ENCODE measurements at regions not wholly inside any gene's neighbourhood (a gene's known extent, or its start where the extent isn't known, plus 50 kb on each side); places are given as distances from the start of the nearest gene placed in this dataset.
"Not testable (repeated sequence)": the region's sequence is repeated elsewhere in the genome, so short reads cannot be mapped to it uniquely, and the experiment has no call there.

- H2AFZ ChIP-seq (replicated peaks), result no peak overlapping the region
- no peaks in the 10 kb centered on the region for H3K36me3 ChIP-seq
- no peak overlapping the region for H3K9ac ChIP-seq
- no peak overlapping the region for H3K4me3 ChIP-seq
- no peaks in the 10 kb centered on the region for H3K9me3 ChIP-seq (ENCODE audit: low read depth)
- H3K36me3 Mint-ChIP-seq, result no peaks in the 10 kb centered on the region
- H3K4me2 ChIP-seq, result no peak overlapping the region
- H4K20me1 ChIP-seq (ENCODE audit: low read depth), result no peaks in the 10 kb centered on the region
- no peaks in the 10 kb centered on the region for H3K27me3 ChIP-seq
- peaks cover 2% of the 10 kb centered on the region for H3K27me3 Mint-ChIP-seq (ENCODE audit: insufficient read depth, low read depth)
- H3F3A ChIP-seq (ENCODE audit: low read depth), result no peaks in the 10 kb centered on the region
- no peak overlapping the region for H3K27ac ChIP-seq
- no peaks in the 10 kb centered on the region for H3K4me1 Mint-ChIP-seq
- H3K4me1 ChIP-seq, result no peaks in the 10 kb centered on the region
- no peak for DNase-seq (ENCODE audit: low spot score)
- no peak overlapping the region for H3K4me3 Mint-ChIP-seq
- no peak overlapping the region for H3K27ac Mint-ChIP-seq
- no peak for TF ChIP-seq CTCF (IDR thresholded peaks at IDR 0.05)
- TF ChIP-seq EZH2phosphoT487 (IDR thresholded peaks at IDR 0.05), result no peak
- no peak for TF ChIP-seq EZH2 (IDR thresholded peaks at IDR 0.05)
- no peaks in the 10 kb centered on the region for H3K79me2 ChIP-seq (ENCODE audit: low read depth)
- H3K9me3 Mint-ChIP-seq, result peaks cover 9% of the 10 kb centered on the region
Measured at GRCh38 chr13:87557788-87558187, 113.4 kb upstream of the SLITRK5 start.

- H3K36me3 ChIP-seq; H3K4me1 Mint-ChIP-seq; H3K27ac Mint-ChIP-seq; H3K79me2 ChIP-seq (ENCODE audit: low read depth); H2AFZ ChIP-seq (replicated peaks); H4K20me1 ChIP-seq (ENCODE audit: low read depth); H3K27me3 Mint-ChIP-seq (ENCODE audit: insufficient read depth, low read depth); H3K4me1 ChIP-seq; H3K36me3 Mint-ChIP-seq; H3K27ac ChIP-seq; H3K4me3 Mint-ChIP-seq; H3K4me2 ChIP-seq; H3K9me3 ChIP-seq (ENCODE audit: low read depth); H3K27me3 ChIP-seq; H3F3A ChIP-seq (ENCODE audit: low read depth); DNase-seq (ENCODE audit: low spot score); H3K9me3 Mint-ChIP-seq; H3K9ac ChIP-seq; H3K4me3 ChIP-seq: not testable (repeated sequence)
Measured at GRCh38 chr13:87561580-87561979, 109.6 kb upstream of the SLITRK5 start.

GRCh38 chr13:87570669-87571068, 100.5 kb upstream of the SLITRK5 start:
- DNase-seq (ENCODE audit: low spot score), result no peak
- H3K9ac ChIP-seq, result no peak overlapping the region
- H3K4me3 ChIP-seq, result no peak overlapping the region
- Mint-ChIP-seq H3K36me3 (no peaks in the 10 kb centered on the region), H3K27me3 (ENCODE audit: insufficient read depth, low read depth) (no peaks in the 10 kb centered on the region), H3K27ac (no peak overlapping the region), H3K4me1 (no peaks in the 10 kb centered on the region), H3K9me3 (no peaks in the 10 kb centered on the region), H3K4me3 (no peak overlapping the region)
- H3K4me1 ChIP-seq, result no peaks in the 10 kb centered on the region
- H3K27me3 ChIP-seq, result no peaks in the 10 kb centered on the region
- H2AFZ ChIP-seq (replicated peaks), result no peak overlapping the region
- H3F3A ChIP-seq (ENCODE audit: low read depth), result no peaks in the 10 kb centered on the region
- no peaks in the 10 kb centered on the region for H3K9me3 ChIP-seq (ENCODE audit: low read depth)
- H3K36me3 ChIP-seq, result no peaks in the 10 kb centered on the region
- no peaks in the 10 kb centered on the region for H4K20me1 ChIP-seq (ENCODE audit: low read depth)
- H3K4me2 ChIP-seq, result no peak overlapping the region
- no peaks in the 10 kb centered on the region for H3K79me2 ChIP-seq (ENCODE audit: low read depth)
- TF ChIP-seq EZH2 (IDR thresholded peaks at IDR 0.05), result no peak
- TF ChIP-seq EZH2phosphoT487 (IDR thresholded peaks at IDR 0.05), result no peak
- no peak for TF ChIP-seq CTCF (IDR thresholded peaks at IDR 0.05)
- no peak overlapping the region for H3K27ac ChIP-seq

- no peaks in the 10 kb centered on the region for H3K36me3 Mint-ChIP-seq
- no peak overlapping the region for H3K27ac ChIP-seq
- no peak overlapping the region for H3K4me3 ChIP-seq
- no peak overlapping the region for H3K4me2 ChIP-seq
- peaks cover 2% of the 10 kb centered on the region for H3K27me3 Mint-ChIP-seq (ENCODE audit: insufficient read depth, low read depth)
- no peak for TF ChIP-seq EZH2phosphoT487 (IDR thresholded peaks at IDR 0.05)
- no peak for TF ChIP-seq CTCF (IDR thresholded peaks at IDR 0.05)
- no peak for TF ChIP-seq EZH2 (IDR thresholded peaks at IDR 0.05)
- H3F3A ChIP-seq (ENCODE audit: low read depth), result no peaks in the 10 kb centered on the region
- H3K36me3 ChIP-seq, result no peaks in the 10 kb centered on the region
- no peaks in the 10 kb centered on the region for H3K27me3 ChIP-seq
- H3K4me1 ChIP-seq, result no peaks in the 10 kb centered on the region
- no peaks in the 10 kb centered on the region for H3K79me2 ChIP-seq (ENCODE audit: low read depth)
- DNase-seq (ENCODE audit: low spot score), result no peak
- no peak overlapping the region for H3K4me3 Mint-ChIP-seq
- H3K27ac Mint-ChIP-seq, result no peak overlapping the region
- no peaks in the 10 kb centered on the region for H3K4me1 Mint-ChIP-seq
- no peaks in the 10 kb centered on the region for H3K9me3 ChIP-seq (ENCODE audit: low read depth)
- H4K20me1 ChIP-seq (ENCODE audit: low read depth), result no peaks in the 10 kb centered on the region
- no peak overlapping the region for H3K9ac ChIP-seq
- no peaks in the 10 kb centered on the region for H3K9me3 Mint-ChIP-seq
- no peak overlapping the region for H2AFZ ChIP-seq (replicated peaks)
Measured at GRCh38 chr13:87582399-87582798, 88.8 kb upstream of the SLITRK5 start.

Data from neural progenitor cell (in vitro differentiated cells).